Neutrophil (primary cell): ENCODE measurements at regions not wholly inside any gene's neighbourhood (a gene's known extent, or its start where the extent isn't known, plus 50 kb on each side); places are given as distances from the start of the nearest gene placed in this dataset.

ENCODE experiments used
- H3K27ac ChIP-seq: fragments of 200-600 bp; sonication (generic); 2 replicates; pipeline ENCODE4 v1.5.1; 2016; ENCODE audit warnings: mild to moderate bottlenecking, moderate library complexity
- H3K27me3 ChIP-seq: fragments of 200-600 bp; sonication (generic); 2 replicates; pipeline ENCODE4 v1.6.0; 2016; ENCODE audit warnings: mild to moderate bottlenecking
- H3K36me3 ChIP-seq: fragments of 200-600 bp; sonication (generic); 2 replicates; pipeline ENCODE4 v1.5.1; 2017
- H3K4me1 ChIP-seq, 2 experiments: fragments of 200-600 bp in 1 of 2; sonication (generic) in 1 of 2; 1 replicate in 1 of 2; 2 replicates in 1 of 2; pipeline versions ENCODE4 v1.5.1 to v1.6.1; 2013 to 2016; ENCODE audit warnings: low read depth in 1 of 2, low read length in 1 of 2, mild to moderate bottlenecking in 1 of 2, moderate library complexity in 1 of 2; ENCODE audit not compliant: control insufficient read depth in 1 of 2, insufficient read depth in 1 of 2
- H3K4me3 ChIP-seq, 2 experiments: fragments of 200-600 bp in 1 of 2; sonication (generic) in 1 of 2; 1 replicate in 1 of 2; 2 replicates in 1 of 2; pipeline ENCODE4 v1.5.1; 2013 to 2016; ENCODE audit warnings: low read depth in 1 of 2, low read length in 1 of 2, mild to moderate bottlenecking in 1 of 2, moderate library complexity in 1 of 2
- H3K9me3 ChIP-seq: fragments of 200-600 bp; sonication (generic); 2 replicates; pipeline ENCODE4 v1.5.1; 2016
- TF ChIP-seq, protein P1 (sequence below): fragments of 200-600 bp; sonication (generic); IDR thresholded peaks from 2 replicates; pipeline ENCODE4 v1.5.1; 2016; ENCODE audit warnings: antibody characterized with exemption

GRCh38 chr7:113784316-113784715, 134.5 kb downstream of the PPP1R3A start:
- Histone ChIP-seq H3K27ac (no peak overlapping the region), H3K9me3 (no peaks in the 10 kb centered on the region), H3K4me3 (no peak overlapping the region), H3K36me3 (no peaks in the 10 kb centered on the region), H3K4me1 (no peaks in the 10 kb centered on the region), H3K27me3 (no peaks in the 10 kb centered on the region)
- TF ChIP-seq, protein P1, sequence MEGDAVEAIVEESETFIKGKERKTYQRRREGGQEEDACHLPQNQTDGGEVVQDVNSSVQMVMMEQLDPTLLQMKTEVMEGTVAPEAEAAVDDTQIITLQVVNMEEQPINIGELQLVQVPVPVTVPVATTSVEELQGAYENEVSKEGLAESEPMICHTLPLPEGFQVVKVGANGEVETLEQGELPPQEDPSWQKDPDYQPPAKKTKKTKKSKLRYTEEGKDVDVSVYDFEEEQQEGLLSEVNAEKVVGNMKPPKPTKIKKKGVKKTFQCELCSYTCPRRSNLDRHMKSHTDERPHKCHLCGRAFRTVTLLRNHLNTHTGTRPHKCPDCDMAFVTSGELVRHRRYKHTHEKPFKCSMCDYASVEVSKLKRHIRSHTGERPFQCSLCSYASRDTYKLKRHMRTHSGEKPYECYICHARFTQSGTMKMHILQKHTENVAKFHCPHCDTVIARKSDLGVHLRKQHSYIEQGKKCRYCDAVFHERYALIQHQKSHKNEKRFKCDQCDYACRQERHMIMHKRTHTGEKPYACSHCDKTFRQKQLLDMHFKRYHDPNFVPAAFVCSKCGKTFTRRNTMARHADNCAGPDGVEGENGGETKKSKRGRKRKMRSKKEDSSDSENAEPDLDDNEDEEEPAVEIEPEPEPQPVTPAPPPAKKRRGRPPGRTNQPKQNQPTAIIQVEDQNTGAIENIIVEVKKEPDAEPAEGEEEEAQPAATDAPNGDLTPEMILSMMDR: no peak

- no peaks in the 10 kb centered on the region for H3K36me3 ChIP-seq
- H3K27ac ChIP-seq: no peak overlapping the region
- H3K4me3 ChIP-seq: no peak overlapping the region
- no peaks in the 10 kb centered on the region for H3K27me3 ChIP-seq
- no peaks in the 10 kb centered on the region for H3K9me3 ChIP-seq
- H3K4me1 ChIP-seq: no peaks in the 10 kb centered on the region
- TF ChIP-seq, protein P1: no peak
Observed at GRCh38 chr7:113783403-113783802, 135.4 kb downstream of the PPP1R3A start.

DNA sequence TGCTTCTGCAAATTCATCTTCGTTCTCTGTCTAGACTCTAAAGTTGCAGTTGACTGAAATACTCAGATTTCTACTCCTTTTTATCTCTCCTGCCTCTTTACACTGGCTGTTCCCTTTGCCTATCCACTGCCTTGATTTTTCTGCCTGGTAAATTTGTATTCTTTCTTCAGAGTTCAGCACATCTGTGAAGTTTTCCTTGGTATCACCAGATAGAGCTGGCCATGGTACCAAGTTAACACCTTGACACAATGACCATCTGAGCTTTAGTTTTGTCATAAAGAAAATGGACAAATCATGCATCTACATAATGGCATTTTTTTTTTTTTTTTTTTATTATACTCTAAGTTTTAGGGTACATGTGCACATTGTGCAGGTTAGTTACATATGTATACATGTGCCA, 143.0 kb downstream of the PPP1R3A start:
- Histone ChIP-seq H3K4me1 (no peaks in the 10 kb centered on the region), H3K27ac (no peak overlapping the region), H3K36me3 (no peaks in the 10 kb centered on the region), H3K4me3 (no peak overlapping the region), H3K27me3 (no peaks in the 10 kb centered on the region), H3K9me3 (no peaks in the 10 kb centered on the region)
- TF ChIP-seq, protein P1: no peak

DNA sequence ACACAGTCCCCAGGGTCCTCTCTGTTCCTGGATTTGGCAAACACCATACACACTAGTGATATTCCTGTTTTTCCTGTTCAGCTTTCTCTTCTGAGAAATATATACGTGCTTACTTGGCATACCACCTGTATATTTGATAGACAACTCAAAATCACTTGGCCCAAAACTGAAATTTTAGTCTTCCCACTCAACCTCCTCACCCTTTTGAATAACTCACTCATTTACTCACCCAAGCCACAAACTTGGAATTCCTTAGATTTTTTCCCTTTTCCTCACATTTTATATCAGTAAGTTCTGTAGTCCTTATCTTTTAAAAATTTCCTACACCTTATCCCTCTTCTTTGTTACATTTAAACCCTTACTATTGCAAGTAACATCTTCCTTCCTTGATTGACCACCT, 143.4 kb downstream of the PPP1R3A start:
- no peaks in the 10 kb centered on the region for H3K36me3 ChIP-seq
- no peak overlapping the region for H3K4me3 ChIP-seq
- no peaks in the 10 kb centered on the region for H3K9me3 ChIP-seq
- TF ChIP-seq, protein P1: no peak
- no peaks in the 10 kb centered on the region for H3K4me1 ChIP-seq
- no peaks in the 10 kb centered on the region for H3K27me3 ChIP-seq
- H3K27ac ChIP-seq: no peak overlapping the region

GRCh38 chr7:113774182-113774807, 144.5 kb downstream of the PPP1R3A start:
- Histone ChIP-seq H3K4me3 (no peak overlapping the region), H3K27me3 (no peaks in the 10 kb centered on the region), H3K9me3 (no peaks in the 10 kb centered on the region), H3K36me3 (no peaks in the 10 kb centered on the region), H3K4me1 (no peaks in the 10 kb centered on the region), H3K27ac (no peak overlapping the region)
- TF ChIP-seq, protein P1: no peak
